NCI-H82 treated with DMSO at 0.1 percent for 48 hours (cell line): ENCODE measurements at regions not wholly inside any gene's neighbourhood (a gene's known extent, or its start where the extent isn't known, plus 50 kb on each side); places are given as distances from the start of the nearest gene placed in this dataset.
A peak's percentile ranks its signal among the peaks of the same experiment; 100 is the strongest.

ENCODE experiments used
- DNase-seq: peaks from one replicate; lab custom pipeline; 2025; ENCODE audit not compliant: unreplicated experiment; lab: John Stamatoyannopoulos, UW

DNA sequence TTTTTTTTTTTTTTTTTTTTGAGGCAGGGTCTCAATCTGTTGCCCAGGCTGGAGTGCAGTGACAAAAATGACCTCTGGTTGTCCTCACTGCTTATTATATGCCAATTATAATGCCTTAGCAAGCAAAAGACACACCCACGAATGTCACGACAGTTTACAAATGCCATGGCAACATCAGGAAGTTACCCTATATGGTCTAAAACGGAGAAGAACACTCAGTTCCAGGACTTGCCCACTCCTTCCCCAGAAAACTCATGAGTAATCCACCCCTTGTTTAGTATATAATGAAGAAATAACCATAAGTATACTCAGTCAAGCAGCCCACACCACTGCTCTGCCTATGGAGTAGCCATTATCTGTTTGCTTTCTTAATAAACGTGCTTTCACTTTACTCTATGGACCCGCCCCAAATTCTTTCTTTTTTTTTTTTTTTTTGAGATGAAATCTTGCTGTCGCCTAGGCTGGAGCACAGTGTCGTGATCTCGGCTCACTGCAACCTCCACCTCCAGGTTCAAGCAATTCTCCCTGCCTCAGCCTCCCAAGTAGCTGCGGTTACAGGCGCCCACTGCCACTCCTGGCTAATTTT is 106.2 kb downstream of the SMIM20 start:
- DNase-seq, result no peak

DNA sequence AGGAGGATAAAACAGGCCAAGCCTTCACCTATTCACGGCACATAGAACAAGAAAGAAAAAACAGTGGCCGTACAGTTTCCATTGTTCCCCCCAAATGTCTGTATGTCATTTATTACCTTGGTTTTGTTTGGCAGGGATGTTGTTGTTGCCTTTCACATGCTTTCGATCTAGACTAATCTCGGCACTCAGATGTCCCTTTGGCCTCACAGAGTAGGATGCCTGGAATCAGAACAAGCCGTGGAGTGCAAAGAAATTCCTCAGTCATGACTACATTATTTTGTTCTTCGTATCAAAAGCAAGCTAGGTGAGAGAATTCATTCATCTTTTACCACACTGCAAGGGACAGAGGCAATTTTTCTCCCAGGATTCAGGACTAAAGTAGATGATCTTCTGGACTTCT is 106.9 kb downstream of the SMIM20 start:
- DNase-seq, result no peak

DNA sequence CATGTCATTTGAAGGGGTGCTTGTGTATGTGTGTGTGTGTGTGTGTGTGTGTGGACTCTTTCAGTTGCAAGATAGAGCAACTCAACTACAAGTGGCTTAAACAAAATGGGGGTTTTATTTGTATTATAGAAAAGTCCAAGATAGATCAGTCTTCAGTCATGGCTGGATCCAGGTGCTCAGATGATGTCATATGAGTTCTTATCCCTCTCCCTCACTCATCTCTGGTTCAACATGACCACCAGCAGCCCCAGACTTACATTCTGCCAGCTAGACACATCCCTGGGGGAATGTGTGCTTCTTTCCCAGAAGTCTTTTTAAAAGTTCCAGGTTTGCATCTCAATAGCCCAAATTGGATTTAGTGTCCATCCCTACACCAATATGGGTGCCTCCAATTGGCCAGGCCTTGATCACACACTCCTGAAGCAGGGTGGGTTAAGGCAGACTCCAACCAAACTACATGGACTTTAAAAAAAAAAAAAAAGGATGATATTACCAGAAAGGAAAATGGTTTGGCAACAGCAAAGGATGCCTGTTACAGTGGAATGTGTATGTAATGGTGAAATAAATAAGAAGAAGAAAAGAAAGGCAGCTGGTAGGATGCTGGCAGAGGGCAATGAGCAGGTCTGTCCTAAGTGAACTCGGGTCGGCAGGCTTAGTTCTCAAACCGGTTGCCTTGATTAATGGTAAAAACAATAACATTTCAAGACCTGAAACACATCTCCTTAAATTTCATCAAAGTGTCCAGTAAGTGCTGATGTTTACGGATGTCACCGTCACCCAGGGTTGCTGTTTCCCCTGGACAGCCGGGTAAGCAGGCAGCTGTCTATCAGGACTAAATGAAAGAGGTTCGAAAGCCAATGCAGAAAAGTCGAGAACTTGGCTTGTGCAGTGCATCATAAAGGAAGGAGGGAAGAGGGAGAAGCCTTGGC is 107.7 kb downstream of the SMIM20 start:
- no peak for DNase-seq

GRCh38 chr4:26022346-26023202 is 108.6 kb downstream of the SMIM20 start:
- DNase-seq, result no peak

GRCh38 chr4:26023203-26023972 is 109.4 kb downstream of the SMIM20 start:
- no peak for DNase-seq

DNA sequence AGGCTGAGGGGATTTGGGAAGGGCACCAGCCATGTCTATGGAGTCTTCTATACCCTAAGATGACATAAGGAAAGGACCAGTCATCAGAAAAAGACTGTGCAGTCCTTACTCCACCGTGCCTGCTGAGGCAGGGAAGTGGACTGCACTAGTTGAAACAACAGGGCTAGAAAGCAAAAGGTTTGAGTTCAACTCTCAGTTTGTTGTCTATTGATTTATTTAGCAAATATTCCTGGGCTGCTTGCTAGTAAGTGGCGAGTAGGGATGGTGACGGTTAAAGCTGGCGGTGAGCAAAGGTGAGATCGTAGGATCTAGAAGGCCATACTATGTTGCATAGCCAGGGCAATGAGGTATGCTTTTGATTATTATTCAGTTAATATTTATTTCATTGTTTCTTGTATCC is 110.1 kb downstream of the SMIM20 start:
- no peak for DNase-seq

DNA sequence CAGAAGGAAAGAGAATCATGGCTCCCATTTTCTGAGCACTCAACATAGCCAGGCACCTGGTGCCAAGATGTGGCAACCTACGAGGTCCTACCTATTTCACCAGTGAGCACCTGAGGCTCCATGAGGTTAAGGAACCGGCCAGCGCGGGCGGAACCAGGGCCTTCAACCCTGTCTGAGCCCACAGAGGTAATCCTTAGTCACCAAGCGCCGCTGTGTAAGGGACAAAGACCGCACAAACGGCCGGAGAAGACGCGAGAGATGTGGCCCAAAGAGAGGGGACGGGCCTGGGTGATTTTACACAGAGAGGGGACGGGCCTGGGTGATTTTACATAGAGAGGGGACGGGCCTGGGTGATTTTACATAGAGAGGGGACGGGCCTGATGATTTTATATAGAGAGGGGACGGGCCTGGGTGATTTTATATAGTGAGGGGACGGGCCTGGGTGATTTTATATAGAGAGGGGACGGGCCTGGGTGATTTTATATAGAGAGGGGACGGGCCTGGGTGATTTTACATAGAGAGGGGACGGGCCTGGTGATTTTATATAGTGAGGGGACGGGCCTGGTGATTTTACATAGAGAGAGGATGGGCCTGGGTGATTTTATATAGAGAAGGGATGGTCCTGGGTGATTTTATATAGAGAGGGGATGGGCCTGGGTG is 114.2 kb downstream of the SMIM20 start:
- no peak for DNase-seq

- DNase-seq, result peak; percentile 34
These were observed 115.0 kb downstream of the SMIM20 start for GRCh38 chr4:26028793-26029567.

DNA sequence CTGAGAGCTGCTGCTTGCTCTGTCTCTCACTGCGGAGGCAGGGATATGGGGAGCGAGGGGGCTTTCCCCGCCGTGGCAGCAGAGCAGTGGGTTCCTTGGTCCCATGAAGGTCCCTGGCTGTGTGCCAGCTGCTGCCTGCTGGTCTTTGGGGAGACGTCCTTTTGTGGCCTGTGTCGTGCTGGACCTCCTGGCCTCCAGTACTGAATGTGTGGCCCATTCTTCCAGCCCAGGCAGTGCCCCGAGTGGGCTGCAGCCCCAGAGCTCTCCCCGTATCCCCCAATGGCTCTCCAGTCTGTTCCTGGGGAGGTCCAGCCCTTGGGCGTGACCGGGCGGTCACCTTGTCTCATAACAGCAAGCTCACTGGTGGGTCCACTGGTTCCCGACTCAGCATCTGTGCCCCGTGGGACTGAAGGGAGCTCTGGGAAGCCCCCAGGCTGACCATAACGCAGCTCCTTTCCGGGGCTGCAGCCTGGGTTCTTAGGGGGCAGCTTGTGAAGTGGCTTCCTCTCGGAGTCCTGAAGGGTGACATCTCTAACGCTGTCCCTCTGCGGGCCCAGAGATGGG is 115.6 kb downstream of the SMIM20 start:
- no peak for DNase-seq

- DNase-seq, result no peak
These were observed 116.2 kb downstream of the SMIM20 start for GRCh38 chr4:26030260-26030667.

- no peak for DNase-seq
These were observed 116.8 kb downstream of the SMIM20 start for GRCh38 chr4:26030780-26031179.

- peak; percentile 50 for DNase-seq
These were observed 117.7 kb downstream of the SMIM20 start for GRCh38 chr4:26031704-26032103.

DNA sequence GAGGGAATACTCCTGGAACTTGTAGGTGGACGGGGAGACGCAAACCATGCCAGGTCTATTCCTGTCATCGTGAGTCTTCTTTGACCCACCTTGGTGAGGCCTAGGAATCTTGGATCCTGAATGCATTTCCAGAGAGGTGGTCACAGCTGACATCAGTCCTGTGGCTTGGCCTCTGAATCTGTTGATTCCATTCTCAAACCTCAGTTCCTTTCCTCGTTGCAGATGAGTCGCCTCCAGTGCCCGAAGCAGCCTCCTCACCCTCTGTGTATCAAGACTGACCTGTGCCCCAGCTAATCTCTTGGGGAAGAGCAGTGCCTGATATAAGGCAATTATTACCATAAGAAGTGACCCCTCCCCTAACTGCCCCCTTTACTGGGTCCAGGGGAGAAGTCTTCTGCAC is 118.1 kb downstream of the SMIM20 start:
- DNase-seq, result no peak

DNA sequence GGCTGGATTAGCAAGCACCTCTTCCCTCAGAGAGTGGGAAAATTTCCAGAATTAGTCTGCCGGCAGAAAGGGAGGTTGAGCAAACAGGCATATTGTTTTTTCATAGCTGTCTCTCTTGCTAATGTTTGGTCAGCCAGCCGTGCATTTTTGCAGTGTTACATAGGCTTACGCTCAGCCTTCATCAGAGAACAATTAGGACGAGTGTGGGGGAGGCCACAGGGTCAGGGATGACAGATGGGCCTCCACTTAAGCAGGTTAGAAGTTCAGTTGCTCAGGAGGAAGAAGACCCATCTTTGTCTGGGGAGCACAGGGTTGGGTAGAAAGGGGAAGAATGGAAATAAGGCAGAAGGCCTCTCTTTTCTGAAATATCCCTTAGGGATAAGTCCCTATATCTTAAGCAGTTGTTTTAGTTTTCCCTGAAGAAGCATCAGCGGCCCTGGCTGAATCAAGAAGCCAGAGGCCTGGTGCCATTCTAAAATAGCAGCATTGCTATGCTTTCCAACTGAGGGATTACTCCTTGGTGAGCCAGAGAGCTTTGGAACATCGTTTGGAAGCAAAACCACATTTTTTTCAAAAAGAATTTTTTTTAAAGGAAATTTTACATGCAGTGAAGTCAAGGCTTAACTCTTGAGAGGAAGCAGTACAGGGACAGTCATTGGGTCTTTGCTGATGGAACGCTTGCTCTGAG is 118.8 kb downstream of the SMIM20 start:
- DNase-seq, result peak; percentile 42

- DNase-seq, result no peak
These were observed 119.4 kb downstream of the SMIM20 start for GRCh38 chr4:26033389-26033788.

DNA sequence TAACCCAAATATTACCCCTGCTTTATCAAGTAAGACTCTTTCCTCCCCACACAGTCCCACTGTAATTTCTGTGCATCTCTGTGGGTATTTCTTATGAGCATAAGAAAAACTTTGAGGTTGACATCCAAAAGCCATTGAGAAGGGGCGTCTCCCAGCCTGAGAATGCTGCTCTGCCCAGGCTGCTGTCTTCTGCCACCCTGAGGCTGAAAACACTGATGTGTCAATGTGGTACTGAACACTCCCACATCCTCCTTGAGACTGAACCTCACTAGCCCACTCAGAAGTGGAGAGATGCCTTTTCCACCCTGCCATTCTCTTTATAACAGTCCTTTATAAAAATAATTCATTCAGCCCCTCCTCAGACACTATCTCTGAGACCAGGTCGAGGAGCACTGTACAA is 120.8 kb downstream of the SMIM20 start:
- no peak for DNase-seq

DNA sequence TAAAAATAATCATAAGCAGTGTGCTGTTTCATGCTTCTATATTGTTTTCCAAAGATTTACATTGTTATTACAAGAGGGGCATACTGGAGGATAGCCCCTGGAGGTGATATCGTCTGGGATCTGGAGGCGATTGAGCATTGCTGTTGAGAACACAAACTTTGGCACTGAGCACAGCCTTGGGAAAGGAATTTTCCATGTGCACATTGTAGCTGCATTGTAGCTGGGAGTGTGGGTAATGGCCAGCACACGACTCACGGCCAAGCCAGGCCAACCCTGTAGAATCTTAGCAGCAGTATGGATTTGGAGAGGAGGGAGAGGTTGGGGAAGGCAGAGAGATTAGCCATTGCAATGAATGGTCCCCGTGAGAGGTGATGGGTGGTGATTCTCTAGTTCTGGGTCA is 121.9 kb downstream of the SMIM20 start:
- DNase-seq, result no peak

DNA sequence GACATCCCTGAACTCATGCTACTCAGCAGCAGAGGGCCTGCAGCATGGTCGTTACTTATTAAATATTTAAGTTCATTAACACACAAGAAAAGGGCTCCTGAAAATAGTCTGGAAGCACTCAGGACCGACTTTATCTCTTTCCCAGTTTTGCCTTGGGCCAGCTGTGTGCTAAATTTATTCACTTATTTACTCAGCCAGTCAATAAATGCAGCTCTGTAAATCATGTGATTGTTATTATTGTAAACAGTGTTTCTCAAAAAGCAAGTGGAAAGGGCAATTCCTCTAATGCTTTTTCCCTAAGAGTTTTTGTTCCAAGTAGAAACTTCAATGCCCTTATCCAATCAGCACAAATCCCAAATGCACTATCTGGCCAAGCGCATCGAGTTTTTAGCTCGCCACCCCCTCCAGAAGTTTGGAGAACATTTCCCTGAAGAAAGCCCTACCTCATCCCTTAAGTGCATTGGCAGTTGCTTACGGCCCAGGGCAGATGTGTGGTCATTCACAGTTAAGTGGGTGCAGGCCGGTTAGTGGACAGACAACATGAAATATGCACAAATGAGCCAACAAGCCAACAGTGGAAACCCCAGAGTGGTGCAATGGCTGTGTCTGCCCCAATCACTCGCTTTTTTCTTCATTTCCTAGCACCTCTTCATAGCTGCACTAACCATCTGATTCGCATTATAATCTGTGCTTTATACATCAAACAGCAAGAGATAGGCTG is 125.8 kb downstream of the SMIM20 start:
- DNase-seq, result no peak
